Mucosa of rectum (tissue), 2 donors: ENCODE measurements at regions not wholly inside any gene's neighbourhood (a gene's known extent, or its start where the extent isn't known, plus 50 kb on each side); places are given as distances from the start of the nearest gene placed in this dataset.
"Not testable (repeated sequence)": the region's sequence is repeated elsewhere in the genome, so short reads cannot be mapped to it uniquely, and the experiment has no call there.

Experiments
- H3K27ac ChIP-seq, 2 donors: one replicate each; pipeline ENCODE4 v1.7.0; 2013; ENCODE audit warnings: inconsistent platforms in 2 of 2, low read depth in 2 of 2, low read length in 2 of 2
- H3K27me3 ChIP-seq, 2 donors: one replicate each; pipeline ENCODE4 v1.7.0; 2013; ENCODE audit warnings: low read length in 2 of 2; ENCODE audit not compliant: control insufficient read depth in 2 of 2, insufficient read depth in 2 of 2
- H3K36me3 ChIP-seq, 2 donors: one replicate each; pipeline ENCODE4 v1.7.0; 2013; ENCODE audit warnings: low read length in 2 of 2; ENCODE audit not compliant: control insufficient read depth in 2 of 2, insufficient read depth in 2 of 2
- H3K4me1 ChIP-seq, 2 donors: one replicate each; pipeline ENCODE4 v1.7.0; 2013; ENCODE audit warnings: low read length in 2 of 2, mild to moderate bottlenecking in 1 of 2; ENCODE audit not compliant: control insufficient read depth in 2 of 2, insufficient read depth in 2 of 2
- H3K4me3 ChIP-seq, 2 donors: one replicate each; pipeline ENCODE4 v1.7.0; 2013; ENCODE audit warnings: low read length in 2 of 2
- H3K9ac ChIP-seq, 2 donors: one replicate each; pipeline ENCODE4 v1.7.0; 2013; ENCODE audit warnings: low read length in 2 of 2, low read depth in 1 of 2, mild to moderate bottlenecking in 1 of 2
- H3K9me3 ChIP-seq, 2 donors: one replicate each; pipeline ENCODE4 v1.7.0; 2013; ENCODE audit warnings: low read length in 2 of 2; ENCODE audit not compliant: control insufficient read depth in 2 of 2
- donor health status: healthy.
- donor health status: Normal muscosa, but diverticular disease.

DNA sequence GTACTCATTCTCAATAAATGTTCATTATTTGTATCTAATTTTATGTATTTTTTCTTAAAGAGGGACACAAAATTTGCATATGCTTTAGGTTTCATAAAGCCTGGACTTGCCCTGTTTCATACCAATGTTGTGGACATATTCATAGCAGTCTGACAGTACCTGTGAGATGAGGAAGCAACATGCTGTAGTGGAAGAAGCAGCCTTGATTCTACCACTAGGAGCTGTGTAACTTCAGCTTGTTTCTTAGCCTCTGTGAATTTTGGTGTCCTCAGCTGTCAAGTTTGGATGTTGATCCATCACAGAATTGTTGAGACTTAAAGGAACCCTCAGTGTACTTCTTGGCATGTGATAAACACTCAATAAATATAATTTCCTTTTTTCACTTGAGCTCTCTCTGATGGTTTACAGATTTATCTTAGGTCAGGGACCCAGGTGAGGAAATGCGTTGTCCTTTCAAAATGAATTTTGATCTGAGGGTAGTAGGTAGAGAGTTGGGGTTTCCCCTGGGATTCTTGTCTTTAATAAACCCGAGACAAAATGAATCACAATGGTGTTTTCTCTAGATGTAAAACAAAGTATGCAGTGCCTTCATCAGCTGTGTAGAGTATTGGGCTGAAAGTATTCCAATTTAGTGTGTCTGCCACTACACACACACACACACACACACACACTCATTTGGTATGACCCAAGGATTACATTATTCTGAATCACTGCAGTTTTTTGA is 152.1 kb downstream of the KCNRG start:
- no peaks in the 10 kb centered on the region for H3K4me1 ChIP-seq
- H3K9me3 ChIP-seq: no peaks in the 10 kb centered on the region
- H3K27me3 ChIP-seq: no peaks in the 10 kb centered on the region
- no peak overlapping the region for H3K9ac ChIP-seq
- H3K36me3 ChIP-seq: no peaks in the 10 kb centered on the region
- no peak overlapping the region for H3K27ac ChIP-seq
- H3K4me3 ChIP-seq: no peak overlapping the region

DNA sequence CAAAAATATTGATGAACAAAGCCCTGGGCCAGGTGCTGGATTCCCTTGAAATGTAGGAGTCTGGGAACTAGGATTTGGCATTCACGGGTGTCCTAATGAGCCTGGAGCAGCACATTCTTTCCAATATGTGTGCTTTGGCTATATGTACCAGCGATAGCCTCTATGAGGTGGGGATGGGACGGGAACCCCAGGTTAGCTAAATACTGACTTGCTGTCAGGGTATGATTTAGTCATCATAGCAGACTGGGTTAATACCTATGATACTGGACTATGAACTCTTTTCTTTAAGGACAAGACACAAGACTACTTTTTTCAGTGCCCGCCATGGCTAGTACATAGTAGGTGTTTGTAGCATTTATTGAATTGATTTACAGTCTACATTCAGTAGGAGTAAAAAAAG is 152.7 kb downstream of the KCNRG start:
- Histone ChIP-seq H3K4me3 (no peak overlapping the region), H3K9ac (no peak overlapping the region), H3K27ac (no peak overlapping the region), H3K9me3 (no peaks in the 10 kb centered on the region), H3K27me3 (no peaks in the 10 kb centered on the region), H3K36me3 (no peaks in the 10 kb centered on the region), H3K4me1 (no peaks in the 10 kb centered on the region)

DNA sequence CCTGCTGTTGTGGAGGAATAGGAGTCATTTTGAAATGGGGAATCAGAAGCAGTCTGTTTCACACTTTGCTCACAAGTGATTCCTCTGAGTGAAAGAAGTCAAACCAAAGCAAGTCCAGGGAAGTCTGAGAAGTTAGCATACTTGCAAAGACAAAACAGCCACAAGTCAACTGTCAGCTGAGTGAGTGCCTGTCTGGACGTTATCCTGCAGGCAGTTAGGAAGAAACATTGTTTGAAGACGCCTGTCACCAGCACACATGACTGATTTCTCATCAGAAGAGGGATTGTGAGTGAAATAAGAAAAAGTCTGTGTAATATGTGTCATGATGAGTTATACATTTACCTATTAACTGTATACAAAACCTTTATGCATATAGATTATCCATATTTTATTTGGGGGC is 153.5 kb downstream of the KCNRG start:
- H3K4me3 ChIP-seq: no peak overlapping the region
- no peaks in the 10 kb centered on the region for H3K9me3 ChIP-seq
- no peak overlapping the region for H3K27ac ChIP-seq
- H3K27me3 ChIP-seq: no peaks in the 10 kb centered on the region
- H3K36me3 ChIP-seq: no peaks in the 10 kb centered on the region
- no peaks in the 10 kb centered on the region for H3K4me1 ChIP-seq
- H3K9ac ChIP-seq: no peak overlapping the region

DNA sequence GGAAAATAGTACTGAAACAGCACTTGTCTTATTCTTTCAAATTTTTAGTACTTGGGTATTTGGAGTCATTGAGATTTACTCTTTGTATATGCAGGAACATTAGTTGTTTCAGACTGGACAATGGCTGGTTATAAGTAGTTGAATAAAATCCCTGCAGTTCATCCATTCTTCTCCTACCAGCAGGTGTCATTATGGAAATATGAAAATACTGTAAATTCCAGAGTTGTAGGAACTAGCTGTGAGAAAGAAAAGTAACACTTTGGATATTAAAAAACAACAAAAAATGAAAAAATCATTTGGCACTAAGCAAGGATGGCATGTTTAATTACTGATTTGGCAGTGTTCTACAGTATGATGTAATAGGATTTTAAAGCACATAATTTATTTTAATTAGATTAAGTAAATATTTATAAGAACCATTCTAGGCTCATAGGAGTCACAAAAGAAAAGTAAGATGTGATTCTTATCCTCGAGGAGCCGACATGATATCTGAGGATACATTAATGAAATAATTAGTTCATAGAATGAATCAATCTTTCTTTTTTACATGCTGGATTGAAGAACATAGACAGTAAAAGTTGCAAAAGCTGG is 155.3 kb downstream of the KCNRG start:
- no peaks in the 10 kb centered on the region for H3K9me3 ChIP-seq
- no peaks in the 10 kb centered on the region for H3K27me3 ChIP-seq
- no peak overlapping the region for H3K27ac ChIP-seq
- no peaks in the 10 kb centered on the region for H3K4me1 ChIP-seq
- no peak overlapping the region for H3K4me3 ChIP-seq
- H3K36me3 ChIP-seq: no peaks in the 10 kb centered on the region
- no peak overlapping the region for H3K9ac ChIP-seq

DNA sequence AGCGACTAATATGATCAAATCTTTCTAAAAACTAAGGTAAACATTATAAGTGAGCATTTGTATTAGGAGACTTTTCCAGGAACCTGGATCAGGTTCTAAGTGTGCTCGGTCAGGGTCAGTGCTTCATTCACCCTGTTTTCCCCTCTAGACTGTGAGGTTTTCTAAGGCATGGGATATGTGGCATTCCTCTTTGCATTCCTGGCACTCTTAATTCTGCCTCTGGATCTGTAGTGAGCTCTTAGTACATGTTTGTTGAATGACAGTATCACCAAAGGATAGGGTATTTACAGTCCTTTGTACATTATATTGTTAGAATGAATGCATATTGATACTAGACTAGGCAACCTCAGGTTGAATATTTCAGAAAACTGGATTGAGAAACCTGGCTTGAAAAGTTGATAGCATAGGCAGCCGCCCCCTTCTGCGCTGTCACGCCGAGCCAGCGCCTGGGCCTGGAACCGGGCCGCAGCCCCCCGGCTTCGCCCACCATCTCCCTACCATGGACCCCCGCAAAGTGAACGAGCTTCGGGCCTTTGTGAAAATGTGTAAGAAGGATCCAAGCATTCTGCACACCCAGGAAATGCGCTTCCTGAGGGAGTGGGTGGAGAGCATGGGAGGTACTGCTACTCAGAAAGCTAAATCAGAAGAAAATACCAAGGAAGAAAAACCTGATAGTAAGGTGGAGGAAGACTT is 156.5 kb downstream of the KCNRG start:
- H3K27me3 ChIP-seq: no peaks in the 10 kb centered on the region
- H3K9me3 ChIP-seq: no peaks in the 10 kb centered on the region
- H3K27ac ChIP-seq: no peak overlapping the region
- no peaks in the 10 kb centered on the region for H3K4me1 ChIP-seq
- no peaks in the 10 kb centered on the region for H3K36me3 ChIP-seq
- no peak overlapping the region for H3K4me3 ChIP-seq
- H3K9ac ChIP-seq: no peak overlapping the region

DNA sequence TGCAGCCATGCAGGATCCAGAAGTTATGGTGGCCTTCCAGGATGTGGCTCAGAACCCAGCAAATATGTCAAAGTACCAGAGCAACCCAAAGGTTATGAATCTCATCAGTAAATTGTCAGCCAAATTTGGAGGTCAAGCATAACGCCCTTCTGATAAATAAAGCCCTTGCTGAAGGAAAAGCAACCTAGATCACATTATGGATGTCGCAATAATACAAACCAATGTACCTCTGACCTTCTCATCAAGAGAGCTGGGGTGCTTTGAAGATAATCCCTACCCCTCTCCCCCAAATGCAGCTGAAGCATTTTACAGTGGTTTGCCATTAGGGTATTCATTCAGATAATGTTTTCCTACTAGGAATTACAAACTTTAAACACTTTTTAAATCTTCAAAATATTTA is 157.8 kb downstream of the KCNRG start:
- H3K36me3 ChIP-seq, H3K27ac ChIP-seq: not testable (repeated sequence)

DNA sequence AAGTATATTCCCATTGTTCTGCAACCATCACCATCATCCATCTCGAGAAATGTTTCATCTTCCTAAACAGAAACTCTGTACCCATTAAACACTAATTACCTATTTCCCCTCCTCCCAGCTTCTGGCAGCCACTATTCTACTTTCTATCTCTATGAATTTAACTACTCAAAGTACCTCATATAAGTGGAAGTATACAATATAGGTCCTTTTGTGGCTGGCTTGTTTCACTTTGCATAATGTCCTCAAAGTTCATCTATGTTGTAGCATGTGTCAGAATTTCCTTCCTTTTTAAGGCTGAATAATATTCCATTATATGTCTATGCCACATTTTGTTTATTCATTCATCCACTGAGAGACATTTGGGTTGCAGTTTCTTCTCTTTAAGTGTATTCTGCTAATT is 159.4 kb downstream of the KCNRG start:
- Histone ChIP-seq H3K27ac (no peak overlapping the region), H3K36me3 (no peaks in the 10 kb centered on the region), H3K27me3 (no peaks in the 10 kb centered on the region), H3K9me3 (no peaks in the 10 kb centered on the region), H3K4me3 (no peak overlapping the region), H3K4me1 (no peaks in the 10 kb centered on the region), H3K9ac (no peak overlapping the region)

More for the DNA sequence above, 157.8 kb downstream of the KCNRG start:
- H3K9ac ChIP-seq, H3K27me3 ChIP-seq, H3K4me1 ChIP-seq, H3K9me3 ChIP-seq, H3K4me3 ChIP-seq: not testable (repeated sequence)

DNA sequence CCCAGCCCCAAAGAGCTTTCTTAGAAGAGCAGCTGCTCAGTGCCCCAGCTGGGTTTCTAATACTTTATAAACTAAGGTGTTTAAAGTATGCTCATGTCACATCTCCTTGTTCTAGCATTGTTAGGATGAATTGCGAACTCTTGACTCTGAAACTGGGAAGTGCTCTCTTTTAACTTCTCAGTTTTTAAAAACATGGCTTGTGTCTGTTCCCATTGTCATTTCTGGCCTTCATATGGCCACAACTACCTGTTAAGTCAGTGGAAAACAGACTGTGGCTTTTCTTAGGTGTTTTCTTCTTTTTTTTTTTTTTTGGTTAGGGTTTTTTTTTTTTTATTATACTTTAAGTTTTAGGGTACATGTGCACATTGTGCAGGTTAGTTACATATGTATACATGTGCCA is 164.7 kb downstream of the KCNRG start:
- Histone ChIP-seq H3K9ac (no peak overlapping the region), H3K9me3 (no peaks in the 10 kb centered on the region), H3K27me3 (no peaks in the 10 kb centered on the region), H3K4me1 (no peaks in the 10 kb centered on the region), H3K27ac (no peak overlapping the region), H3K4me3 (no peak overlapping the region), H3K36me3 (no peaks in the 10 kb centered on the region)

DNA sequence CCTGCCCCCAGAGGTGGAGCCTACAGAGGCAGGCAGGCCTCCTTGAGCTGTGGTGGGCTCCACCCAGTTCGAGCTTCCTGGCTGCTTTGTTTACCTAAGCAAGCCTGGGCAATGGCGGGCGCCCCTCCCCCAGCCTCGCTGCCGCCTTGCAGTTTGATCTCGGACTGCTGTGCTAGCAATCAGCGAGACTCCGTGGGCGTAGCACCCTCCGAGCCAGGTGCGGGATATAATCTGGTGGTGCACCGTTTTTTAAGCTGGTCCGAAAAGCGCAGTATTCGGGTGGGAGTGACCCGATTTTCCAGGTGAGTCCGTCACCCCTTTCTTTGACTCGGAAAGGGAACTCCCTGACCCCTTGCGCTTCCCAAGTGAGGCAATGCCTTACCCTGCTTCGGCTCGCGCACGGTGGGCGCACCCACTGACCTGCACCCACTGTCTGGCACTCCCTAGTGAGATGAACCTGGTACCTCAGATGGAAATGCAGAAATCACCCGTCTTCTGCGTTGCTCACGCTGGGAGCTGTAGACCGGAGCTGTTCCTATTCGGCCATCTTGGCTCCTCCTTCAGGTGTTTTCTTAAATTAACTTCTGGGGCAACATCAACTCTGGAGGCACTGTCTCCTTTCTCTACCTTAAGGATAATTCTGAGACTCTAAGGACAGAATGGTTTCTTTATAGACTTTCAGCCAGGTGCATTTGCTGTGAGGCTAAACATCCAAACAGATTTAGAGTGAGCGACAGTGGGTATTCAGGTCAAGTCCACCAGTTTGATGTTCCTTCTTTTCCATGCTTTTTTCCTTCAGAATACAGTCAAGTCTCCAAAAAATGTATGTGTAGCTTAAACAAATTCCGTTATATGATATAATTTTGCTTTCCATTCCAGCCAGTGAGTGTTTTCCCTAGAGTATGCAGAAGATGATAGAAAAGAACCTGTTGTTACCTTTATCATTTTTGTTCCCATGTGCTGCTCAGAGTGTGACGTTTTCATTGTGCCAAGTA is 170.8 kb downstream of the KCNRG start:
- not testable (repeated sequence) for H3K27me3 ChIP-seq, H3K9me3 ChIP-seq, H3K27ac ChIP-seq, H3K9ac ChIP-seq, H3K36me3 ChIP-seq, H3K4me1 ChIP-seq
- H3K4me3 ChIP-seq: peak overlapping the region; percentile 48 to 65
